HT-29 (cell line): ENCODE measurements at regions not wholly inside any gene's neighbourhood (a gene's known extent, or its start where the extent isn't known, plus 50 kb on each side); places are given as distances from the start of the nearest gene placed in this dataset.
"Not testable (repeated sequence)": the region's sequence is repeated elsewhere in the genome, so short reads cannot be mapped to it uniquely, and the experiment has no call there.

Source experiments
- DNase-seq: peaks from one replicate; pipeline ENCODE4 v3.0.0-alpha.2; 2015; ENCODE audit warnings: low spot score

- DNase-seq: no peak
Measured at GRCh38 chr13:88217372-88217771, 546.2 kb downstream of the SLITRK5 start.

GRCh38 chr13:88217883-88218282 is 546.7 kb downstream of the SLITRK5 start:
- DNase-seq: no peak

DNA sequence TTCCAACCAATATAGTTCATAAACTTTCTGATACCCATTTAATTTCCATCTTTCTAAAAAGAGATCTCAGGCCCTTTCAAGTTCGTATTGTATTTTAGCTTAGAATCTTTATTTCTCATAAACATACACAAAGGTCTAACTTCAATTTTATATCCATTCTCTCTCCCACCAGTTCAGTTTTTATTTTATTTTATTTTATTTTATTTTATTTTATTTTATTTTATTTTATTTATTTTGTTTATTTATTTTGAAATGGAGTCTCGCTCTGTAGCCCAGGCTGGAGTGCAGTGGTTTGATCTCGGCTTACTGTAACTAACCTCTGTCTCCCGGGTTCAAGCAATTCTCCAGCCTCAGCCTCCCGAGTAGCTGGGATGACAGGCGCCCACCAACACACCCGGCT is 552.8 kb downstream of the SLITRK5 start:
- no peak for DNase-seq

GRCh38 chr13:88235441-88235840 is 564.3 kb downstream of the SLITRK5 start:
- no peak for DNase-seq

- no peak for DNase-seq
Measured at GRCh38 chr13:88246239-88246638, 575.1 kb downstream of the SLITRK5 start.

- DNase-seq: no peak
Measured at GRCh38 chr13:88248393-88248792, 577.2 kb downstream of the SLITRK5 start.

GRCh38 chr13:88257706-88258105 is 586.5 kb downstream of the SLITRK5 start:
- DNase-seq: no peak

DNA sequence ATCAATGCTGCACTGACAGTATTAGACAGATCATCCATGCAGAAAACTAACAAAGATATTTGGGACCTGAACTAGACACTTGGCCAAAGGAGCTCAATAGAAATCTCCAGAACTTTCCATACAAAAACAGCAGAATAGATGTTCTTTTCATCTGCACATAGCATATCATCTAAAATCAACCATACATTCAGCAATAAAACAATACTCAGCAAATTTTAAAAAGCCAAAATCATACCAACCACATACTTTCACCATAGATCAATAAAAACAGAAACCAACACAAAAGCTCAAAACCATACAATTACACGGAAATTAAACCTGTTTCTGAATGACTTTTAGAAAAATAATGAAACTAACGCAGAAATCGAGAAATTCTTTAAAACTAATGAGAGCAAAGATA is 592.6 kb downstream of the SLITRK5 start:
- no peak for DNase-seq

- no peak for DNase-seq
Measured at GRCh38 chr13:88281841-88282240, 610.7 kb downstream of the SLITRK5 start.

- no peak for DNase-seq
Measured at GRCh38 chr13:88285329-88285728, 614.2 kb downstream of the SLITRK5 start.

- no peak for DNase-seq
Measured at GRCh38 chr13:88288326-88288725, 617.2 kb downstream of the SLITRK5 start.

- DNase-seq: not testable (repeated sequence)
Measured at GRCh38 chr13:88291731-88292130, 620.6 kb downstream of the SLITRK5 start.

DNA sequence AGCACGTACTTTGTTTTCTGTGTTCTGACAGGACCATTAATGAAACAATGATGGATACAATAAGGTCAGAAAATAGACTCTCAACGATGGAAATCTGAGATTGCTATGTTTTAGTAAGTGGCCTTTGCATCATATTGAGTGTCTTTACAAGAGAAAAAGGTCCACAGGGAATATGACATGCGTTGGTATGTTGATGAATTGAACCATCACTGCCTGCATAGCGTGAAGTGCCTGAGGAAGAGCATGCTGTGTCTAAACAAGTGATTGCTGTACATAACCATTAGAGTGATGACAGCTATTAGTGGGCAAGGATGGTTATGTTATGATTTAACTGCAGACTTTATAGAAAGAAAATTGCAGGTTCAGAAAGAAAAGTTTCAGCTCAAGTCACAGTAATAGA is 623.2 kb downstream of the SLITRK5 start:
- no peak for DNase-seq

DNA sequence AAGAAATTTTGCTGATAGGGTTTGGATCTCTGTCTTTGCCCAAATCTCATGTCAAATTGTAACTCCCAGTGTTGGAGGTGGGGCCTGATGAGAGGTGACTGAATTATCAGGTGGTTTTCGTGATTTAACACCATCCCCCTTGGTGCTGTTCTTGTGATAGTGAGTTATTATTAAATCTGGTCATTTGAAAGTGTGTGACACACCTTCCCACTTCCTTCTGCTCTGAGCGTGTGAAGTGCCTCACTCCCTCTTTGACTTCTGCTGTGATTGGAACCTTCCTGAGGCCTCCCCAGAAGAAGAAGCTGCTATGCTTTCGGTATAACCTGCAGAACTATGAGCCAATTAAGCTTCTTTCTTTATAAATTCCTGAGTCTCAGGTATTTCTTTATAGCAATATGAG is 632.0 kb downstream of the SLITRK5 start:
- DNase-seq: no peak

- DNase-seq: no peak
Measured at GRCh38 chr13:88303605-88304004, 632.4 kb downstream of the SLITRK5 start.

- DNase-seq: no peak
Measured at GRCh38 chr13:88314496-88314895, 643.3 kb downstream of the SLITRK5 start.

- no peak for DNase-seq
Measured at GRCh38 chr13:88329066-88329465, 657.9 kb downstream of the SLITRK5 start.

- DNase-seq: no peak
Measured at GRCh38 chr13:88339271-88339741, 668.1 kb downstream of the SLITRK5 start.

DNA sequence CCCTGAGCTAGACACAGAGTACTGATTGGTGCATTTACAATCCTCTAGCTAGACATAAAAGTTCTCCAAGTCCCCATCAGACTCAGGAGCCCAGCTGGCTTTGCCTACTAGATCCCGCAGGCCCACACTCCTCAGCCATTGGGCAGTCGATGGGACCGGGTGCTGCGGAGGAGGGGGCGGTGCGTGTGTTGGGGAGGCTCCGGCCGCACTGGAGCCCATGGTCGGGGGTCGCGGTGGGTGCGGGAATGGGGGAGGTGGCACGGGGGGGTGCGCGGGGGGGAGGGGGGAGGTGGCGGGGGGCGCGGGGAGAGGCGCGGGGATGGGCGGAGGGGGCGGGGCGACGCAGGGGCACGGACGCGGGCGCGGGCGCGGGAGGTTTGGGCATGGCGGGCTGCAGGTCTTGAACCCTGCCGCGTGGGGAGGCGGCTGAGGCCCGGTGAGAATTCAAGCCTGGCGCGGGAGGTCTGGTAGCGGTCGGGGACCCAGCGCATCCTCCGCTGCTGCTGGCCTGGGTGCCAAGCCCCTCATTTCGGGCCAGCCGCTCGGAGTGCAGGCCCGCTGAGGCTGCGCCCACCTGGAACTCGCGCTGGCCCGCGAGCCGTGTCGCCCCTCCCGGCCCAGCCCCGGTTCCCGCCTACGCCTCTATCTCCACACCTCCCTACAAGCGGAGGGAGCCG is 674.1 kb downstream of the SLITRK5 start:
- no peak for DNase-seq

DNA sequence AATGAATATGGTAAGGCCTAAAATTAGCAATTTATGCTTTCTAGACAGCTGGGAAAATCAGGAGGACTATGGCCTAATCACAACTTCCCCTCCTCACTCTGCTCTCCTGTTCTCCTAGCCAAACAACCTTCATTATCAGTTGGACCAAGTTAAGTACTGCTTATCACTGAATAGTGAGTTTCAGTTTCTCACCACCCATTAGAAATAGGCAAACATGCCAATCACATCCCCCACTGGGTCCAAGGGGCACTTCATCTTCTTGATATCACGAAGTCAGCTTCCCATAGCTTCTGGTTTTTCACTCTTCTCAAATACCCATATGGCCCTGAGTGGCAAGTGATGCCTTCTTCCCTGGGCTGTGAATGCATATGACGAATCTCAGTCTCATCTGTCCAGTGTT is 689.6 kb downstream of the SLITRK5 start:
- no peak for DNase-seq

DNA sequence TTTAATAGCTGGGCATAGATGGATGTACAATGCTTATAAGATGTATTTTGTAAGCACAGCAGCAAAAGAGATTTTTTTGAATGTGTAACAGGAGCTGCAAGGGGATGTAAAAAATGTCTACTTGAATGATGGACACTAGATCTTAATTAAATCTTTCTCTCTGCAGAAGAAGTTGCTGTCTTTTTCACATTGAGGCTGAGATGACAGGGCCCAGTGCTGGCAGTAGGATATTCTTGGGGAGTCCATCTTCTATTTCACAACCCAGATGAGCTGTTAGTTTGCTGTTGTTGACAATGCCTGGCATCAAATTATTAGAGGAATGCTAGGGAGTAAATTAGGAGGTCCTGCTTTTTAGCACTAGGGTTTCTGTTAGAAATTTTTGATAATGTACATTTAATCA is 698.7 kb downstream of the SLITRK5 start:
- no peak for DNase-seq

- no peak for DNase-seq
Measured at GRCh38 chr13:88376760-88377388, 705.7 kb downstream of the SLITRK5 start.

DNA sequence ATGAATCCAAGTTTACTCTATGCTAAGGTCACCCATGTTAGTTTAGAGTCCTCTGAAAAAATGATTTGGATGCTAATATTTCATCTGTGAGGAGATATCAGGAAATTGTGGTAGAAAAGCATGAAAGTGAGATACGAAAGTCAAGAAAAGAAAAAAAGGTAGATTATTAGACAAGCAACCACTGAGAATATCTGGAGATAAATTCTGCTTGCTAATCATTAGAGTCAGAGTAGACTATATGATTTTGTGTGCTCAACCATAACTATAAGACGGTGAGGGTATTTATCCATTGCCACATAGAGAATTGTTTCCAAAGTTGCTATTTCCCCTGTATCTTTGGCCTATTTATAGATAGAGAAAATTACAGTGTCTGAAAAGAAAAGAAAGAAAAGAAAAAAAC is 706.7 kb downstream of the SLITRK5 start:
- DNase-seq: no peak

- no peak for DNase-seq
Measured at GRCh38 chr13:88384542-88384941, 713.4 kb downstream of the SLITRK5 start.
